ENCODE measurements at regions not wholly inside any gene's neighbourhood (a gene's known extent, or its start where the extent isn't known, plus 50 kb on each side); places are given as distances from the start of the nearest gene placed in this dataset.
"Not testable (repeated sequence)": the region's sequence is repeated elsewhere in the genome, so short reads cannot be mapped to it uniquely, and the experiment has no call there.

DNA sequence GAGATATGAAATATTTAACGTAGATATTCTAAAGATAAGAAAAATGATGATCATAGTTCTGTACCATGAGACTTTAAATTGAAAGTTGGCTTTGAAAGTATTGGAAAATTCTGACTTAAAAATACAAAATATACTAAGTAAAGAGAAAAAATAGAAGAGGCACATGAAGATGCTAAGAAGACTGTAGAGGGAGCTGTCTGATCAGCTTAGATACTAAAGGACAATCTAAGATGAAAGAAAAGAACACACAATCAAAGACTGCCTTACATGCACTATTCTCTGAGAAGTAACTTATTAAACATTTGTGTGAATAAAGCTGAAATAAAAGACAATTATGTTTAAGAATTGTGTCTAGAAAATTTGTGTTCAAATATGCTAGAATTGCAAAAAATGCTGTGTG is 55.1 kb downstream of the RBMXL2 start:
- intact Hi-C loops (cut with micrococcal nuclease): loop anchor here (2.0 kb wide), 1 partner anchor 299 kb away; no protein-coding TSS in a partner anchor

DNA sequence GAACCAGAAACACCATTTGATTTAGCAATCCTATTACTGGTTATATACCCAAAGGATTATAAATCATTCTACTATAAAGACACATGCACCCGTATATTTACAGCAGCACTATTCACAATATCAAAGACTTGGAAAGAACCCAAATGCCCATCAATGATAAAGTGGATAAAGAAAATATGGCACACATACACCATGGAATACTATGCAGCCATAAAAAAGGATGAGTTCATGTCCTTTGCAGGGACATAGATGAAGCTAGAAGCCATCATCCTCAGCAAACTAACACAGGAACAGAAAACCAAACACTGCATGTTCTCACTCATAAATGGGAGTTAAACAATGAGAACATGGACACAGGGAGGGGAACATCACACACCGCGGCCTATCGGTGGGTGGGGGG is 61.3 kb downstream of the RBMXL2 start:
- intact Hi-C loops (cut with micrococcal nuclease): not testable (repeated sequence)

DNA sequence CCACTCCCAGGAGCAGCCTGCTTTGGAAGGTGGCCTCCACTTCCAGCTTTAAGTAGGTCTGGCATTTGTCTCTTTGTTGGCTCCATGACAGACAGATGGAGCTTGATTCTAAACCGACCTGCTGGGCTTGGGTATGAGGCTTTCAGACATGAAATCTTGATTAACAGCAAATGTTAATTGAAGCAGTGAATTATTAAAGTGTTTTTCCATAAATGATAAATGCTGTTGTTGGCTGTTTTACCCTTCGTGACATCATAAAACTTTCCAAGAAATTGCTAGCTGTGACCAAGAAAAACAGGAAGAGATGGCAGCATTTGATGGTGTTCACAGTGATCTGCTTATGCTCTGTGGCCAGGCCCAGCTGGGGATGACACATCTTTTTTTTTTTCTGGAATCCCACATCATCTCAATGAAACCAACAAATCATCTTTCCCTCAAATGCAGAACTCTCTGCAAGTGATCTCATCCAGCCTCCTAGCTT is 66.1 kb downstream of the RBMXL2 start:
- intact Hi-C loops (cut with micrococcal nuclease): no loop called here

DNA sequence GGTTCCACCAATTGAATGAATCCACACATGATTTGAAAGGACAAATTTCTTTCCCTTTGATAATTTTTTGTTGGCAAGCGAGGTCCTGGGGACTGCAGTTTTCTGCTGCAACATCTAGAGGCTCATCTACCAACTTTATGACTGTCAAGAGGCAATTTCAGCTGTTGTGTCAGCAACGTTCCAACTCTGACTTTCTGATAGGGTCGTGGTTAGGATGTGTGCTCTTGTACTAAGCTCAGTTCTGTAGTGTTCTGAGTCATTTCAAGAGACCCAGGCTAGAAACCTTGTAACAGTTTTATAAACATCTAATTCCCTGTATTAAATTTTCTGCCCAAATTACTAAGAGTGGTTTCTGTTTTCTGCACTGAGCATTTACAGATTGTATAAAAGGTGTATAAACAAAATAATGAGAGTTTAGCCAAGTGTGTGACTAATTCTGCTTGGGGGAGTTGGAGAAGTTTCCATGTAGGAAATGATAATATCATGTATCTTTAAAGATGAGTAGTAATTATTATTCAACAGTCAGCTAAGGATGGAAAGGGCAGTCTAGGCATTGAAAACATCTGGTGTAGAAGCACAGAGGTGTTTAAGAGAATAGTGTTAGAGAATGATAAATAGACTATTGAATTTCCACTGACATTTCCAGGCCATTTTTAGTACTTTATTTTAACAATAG is 72.2 kb downstream of the RBMXL2 start:
- intact Hi-C loops (cut with micrococcal nuclease): no loop called here

DNA sequence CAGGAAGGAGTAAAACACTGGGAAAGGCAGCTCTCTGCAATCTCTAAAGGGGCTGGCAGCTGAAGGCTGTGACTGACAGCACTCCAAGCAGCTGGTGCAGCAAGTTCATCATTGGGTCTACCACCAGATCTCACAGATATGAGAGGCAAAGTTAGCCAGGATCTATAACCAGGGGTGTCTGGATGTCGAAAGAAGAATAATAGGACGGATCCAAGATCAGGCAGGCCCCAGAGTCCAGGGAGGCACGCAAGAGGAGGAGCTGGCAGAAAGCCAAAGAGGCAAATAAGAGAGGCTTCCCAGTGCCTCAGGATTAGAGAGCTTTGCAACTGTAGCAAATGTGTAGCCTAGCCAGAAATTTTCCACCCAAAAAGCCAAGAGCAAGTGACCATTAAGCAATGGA is 77.1 kb downstream of the RBMXL2 start:
- intact Hi-C loops (cut with micrococcal nuclease): no loop called here

DNA sequence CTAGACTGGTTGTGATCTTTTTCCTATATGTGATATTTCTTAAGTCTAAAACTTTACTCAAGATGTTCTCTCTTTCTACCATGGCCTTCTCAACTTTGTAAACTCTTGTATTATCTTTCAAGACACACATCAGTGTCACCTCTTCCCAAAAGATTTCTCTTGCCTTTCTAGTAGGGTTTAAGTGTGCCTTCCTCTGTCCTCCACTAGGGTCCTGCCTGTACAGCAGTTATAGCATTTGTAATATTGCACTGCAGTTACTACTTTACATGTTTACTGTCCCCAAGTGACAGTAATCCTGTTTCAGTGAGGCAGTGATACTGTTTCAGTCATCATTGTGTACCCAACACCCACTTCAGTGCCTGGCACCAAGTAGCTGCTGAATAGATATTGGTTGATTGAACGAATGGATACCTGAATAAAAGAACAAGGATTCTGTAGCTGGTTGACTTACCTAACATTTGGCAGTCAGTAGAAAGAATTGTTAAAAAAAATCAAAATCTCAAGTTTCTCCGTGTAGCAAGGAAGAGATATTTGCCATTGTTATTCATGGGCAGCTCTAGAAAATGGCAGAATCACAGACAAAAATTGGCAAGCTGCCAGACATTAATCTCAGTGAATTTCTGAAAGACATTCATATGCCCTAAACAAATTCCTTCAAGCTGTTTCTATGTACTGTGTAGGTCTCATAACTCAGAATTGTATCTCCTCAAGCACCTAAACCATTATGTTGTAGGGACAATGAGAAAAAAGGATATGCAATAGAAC is 79.4 kb downstream of the RBMXL2 start:
- intact Hi-C loops (cut with micrococcal nuclease): no loop called here

DNA sequence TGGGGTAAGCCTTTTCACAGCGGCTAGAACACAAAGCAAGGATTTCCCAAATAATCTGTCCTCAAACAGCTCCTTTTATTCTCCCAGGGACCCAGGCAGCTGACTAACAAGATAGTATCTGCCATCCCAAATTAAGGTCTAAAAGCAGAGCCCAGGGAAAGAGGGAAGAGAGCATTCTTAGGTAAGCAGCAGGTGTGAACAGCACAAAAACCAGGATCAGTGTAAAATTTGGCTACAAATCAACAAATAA is 79.9 kb downstream of the RBMXL2 start:
- intact Hi-C loops (cut with micrococcal nuclease): no loop called here

DNA sequence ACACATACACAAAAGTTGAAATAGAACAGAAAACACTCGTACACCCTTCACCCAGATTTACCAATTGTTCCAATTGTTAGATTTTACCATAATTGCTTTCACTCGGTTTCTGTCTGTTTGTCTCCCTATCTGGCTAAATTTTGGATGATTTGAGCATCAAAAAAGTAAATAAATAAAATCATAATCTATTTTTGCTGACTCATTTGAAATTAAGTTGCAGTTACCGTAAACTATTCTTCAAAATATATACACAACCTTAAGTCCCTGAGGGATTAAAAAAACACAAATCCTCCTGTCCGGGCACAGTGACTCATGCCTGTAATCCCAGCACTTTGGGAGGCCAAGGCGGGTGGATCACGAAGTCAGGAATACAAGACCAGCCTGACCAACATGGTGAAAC is 81.3 kb upstream of the SYT9 start:
- intact Hi-C loops (cut with micrococcal nuclease): no loop called here

DNA sequence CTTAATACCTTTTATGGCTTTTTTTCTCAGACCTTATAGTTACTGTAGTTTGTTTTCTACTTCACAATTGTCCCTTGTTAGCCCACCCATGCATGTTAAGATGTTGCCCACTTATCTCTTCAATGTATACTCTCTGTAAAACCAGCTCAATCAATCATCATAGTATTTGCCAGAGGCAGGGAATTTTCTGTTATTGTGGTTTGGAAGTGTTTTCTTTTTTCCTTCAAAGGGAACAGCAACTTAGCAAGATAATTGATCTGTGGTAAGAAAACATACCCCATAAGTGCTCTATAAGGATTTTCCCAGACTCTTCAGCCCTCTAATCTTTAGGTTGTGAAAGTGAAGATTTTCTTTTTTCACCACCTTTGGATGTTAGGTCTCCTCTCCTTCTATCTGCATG is 76.7 kb upstream of the SYT9 start:
- intact Hi-C loops (cut with micrococcal nuclease): no loop called here

DNA sequence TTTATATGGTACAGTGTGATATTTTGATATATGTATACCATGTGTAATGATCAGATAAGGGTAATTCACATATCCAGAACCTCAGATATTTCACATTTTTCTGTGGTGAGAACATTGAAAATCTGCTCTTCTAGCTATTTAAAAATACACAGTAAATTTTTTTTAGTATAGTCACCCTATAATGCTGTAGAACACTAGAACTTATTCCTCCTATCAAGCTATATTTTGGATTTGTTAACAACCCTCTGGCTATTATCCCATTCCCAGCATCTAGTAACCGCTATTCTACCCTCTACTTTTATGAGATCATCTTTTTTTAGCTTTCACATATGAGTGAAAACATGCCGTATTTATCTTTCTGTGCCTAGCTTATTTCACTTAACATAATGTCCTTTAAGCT is 65.5 kb upstream of the SYT9 start:
- intact Hi-C loops (cut with micrococcal nuclease): no loop called here

DNA sequence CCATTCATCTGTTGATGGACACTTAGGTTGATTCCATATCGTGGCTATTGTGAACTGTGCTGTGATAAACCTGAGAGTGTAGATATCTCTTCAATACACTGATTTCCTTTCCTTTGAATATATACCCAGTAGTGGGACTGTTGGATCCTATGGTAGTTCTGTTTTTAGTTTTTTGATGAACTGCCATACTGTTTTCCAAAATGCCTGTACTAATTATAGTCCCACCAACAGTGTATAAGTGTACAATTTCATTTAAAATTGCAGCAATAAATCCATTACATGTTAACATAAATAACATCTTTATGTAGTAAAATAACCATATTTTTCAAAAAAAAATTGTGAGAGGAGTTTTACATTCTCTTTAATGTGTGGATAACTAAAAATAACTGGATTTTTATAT is 65.0 kb upstream of the SYT9 start:
- intact Hi-C loops (cut with micrococcal nuclease): no loop called here

DNA sequence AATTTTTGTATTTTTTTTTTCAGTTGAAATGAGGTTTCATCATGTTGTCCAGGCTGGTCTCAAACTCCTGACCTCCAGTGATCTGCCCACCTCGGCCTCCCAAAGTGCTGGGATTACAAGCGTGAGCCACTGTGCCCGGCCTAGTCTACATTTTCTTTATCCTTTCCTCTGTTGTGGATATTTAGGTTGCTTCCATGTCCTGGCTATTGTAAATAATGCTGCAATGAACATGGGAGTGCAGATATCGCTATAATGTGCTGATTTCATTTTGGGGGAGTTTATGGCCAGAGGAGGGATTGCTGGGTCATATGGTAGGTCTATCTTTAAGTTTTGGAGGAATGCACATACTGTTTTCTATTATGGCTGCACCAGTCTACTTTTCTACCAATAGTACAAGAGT is 58.9 kb upstream of the SYT9 start:
- intact Hi-C loops (cut with micrococcal nuclease): not testable (repeated sequence)

DNA sequence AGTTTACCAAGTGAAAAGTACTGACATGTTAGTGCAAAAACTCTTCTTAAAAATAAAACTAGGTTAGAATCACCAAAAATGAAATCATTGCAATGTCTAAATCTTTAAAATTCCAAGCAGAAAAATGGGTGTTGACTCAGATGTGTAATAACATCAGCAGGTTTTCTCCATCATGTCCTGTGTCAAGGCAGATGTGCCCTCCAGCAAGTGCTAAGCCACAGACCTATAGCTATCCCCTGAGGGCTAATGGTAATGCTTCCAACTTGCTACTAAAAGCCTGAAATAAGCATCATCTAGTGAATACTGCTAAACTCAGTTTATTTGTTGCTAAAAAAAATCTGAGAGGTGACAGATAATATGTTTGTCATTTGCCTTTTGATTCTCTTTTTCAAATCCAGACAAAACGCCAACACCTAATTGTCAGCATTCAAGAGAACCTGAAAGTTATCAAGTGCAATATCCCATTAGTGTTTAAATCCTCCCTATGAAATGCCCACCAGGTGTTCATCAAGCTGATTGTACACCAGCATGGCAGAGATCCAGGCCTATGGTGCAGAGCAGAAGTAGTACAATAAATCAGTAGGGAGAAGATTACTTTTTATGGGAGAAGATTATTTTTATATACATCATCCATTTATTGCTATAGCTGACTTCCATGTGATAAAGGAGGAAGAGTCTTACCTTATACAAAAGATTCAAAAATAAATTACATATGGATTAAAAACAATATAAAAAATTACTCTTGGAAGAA is 55.1 kb upstream of the SYT9 start:
- intact Hi-C loops (cut with micrococcal nuclease): no loop called here

DNA sequence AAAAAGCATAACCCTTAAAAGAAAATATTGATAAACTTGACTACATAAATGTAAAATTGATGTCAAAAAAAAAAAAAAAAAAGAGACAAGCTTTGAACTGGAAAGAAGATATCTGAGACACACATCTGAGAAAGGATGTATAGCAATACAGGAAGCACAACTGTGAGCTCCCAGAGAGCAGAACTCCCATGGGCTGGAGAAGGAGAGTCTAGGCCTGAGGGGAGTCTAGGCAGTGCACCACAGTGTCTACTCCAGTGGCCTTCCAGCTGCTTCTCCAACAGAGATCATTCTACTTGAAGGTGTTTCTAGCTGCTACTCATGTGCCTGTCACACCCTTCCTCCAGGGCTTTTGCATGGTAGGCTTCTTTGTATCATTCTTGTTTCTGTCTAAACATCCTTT is 54.2 kb upstream of the SYT9 start:
- intact Hi-C loops (cut with micrococcal nuclease): no loop called here

Measured in T-helper 1 cell treated with Interleukin-12 subunit alpha and Interleukin-12 subunit beta and Interleukin-4 antibody, amounts not matched to agents 30 ng/mL and 1 ng/mL, for 36 hours (primary cell).